Activated naive CD4-positive, alpha-beta T cell (primary cell): ENCODE measurements at regions not wholly inside any gene's neighbourhood (a gene's known extent, or its start where the extent isn't known, plus 50 kb on each side); places are given as distances from the start of the nearest gene placed in this dataset.
"Not testable (repeated sequence)": the region's sequence is repeated elsewhere in the genome, so short reads cannot be mapped to it uniquely, and the experiment has no call there.

Experiments used
- DNase-seq, 4 experiments: peaks; one replicate each; lab custom pipeline; 2025; lab: John Stamatoyannopoulos, UW

DNA sequence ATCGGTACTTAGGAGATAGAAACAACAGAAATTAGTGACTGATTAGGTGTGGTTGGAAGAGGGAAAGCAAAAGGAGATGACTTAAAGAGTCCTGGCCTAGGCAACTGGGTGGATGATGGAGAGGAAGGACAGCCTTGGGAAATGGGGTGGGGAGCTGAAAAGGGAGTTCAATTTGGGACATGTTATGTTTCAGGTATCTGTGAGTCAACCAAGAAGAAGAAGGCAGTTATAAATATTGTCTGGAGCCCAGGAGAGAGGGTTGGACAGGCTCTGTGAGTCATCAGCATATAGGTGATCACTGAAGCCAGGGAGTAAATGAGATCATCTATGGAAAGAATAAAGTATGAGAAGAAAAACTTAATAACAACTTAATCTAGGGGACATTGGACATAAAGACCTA lies 357.7 kb downstream of the NPR3 start:
- no peak for DNase-seq

- DNase-seq: no peak
Observed at GRCh38 chr5:33072296-33072695, 361.2 kb downstream of the NPR3 start.

- no peak for DNase-seq
Observed at GRCh38 chr5:33072726-33073125, 361.6 kb downstream of the NPR3 start.

GRCh38 chr5:33073881-33074327 lies 362.8 kb downstream of the NPR3 start:
- DNase-seq: no peak

GRCh38 chr5:33074548-33074947 lies 363.4 kb downstream of the NPR3 start:
- no peak for DNase-seq

- DNase-seq: no peak
Observed at GRCh38 chr5:33075731-33076130, 364.6 kb downstream of the NPR3 start.

DNA sequence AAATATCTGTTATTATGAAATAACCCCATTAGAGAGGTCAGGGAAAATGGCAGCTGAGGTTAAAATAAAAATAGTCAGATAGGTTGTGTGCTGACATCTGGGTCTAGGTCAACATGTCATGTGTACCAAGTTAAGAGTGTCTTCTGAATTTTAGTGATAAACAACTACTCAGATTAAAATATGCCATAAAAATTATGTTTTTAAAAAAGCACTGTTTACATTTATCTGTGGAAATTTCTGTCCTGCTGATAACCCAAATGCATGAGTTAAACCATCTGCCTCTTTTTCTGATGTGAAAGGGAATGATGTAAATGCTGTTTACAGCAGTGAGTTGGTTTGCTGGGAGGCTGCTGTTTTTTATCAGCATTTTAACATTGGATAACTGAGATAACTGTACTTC lies 361.2 kb upstream of the TARS1 start:
- no peak for DNase-seq

GRCh38 chr5:33080287-33080686 lies 360.5 kb upstream of the TARS1 start:
- DNase-seq: no peak

DNA sequence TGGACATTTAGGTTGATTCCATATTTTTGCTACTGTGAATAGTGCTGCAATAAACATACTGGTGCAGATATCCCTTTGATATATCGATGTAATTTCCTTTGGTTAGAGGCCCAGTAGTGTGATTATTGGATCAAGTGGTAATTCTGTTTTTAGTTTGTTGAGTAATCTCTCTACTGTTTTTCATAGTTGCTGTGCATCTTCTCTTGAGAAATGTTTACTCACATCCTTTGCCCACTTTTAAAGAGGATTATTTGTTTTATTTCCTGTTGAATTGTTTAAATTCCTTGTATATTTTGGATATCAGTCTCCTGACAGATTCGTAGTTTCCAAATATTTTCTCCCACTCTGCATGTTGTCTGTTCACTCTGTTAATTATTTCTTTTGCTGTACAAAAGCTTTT lies 352.6 kb upstream of the TARS1 start:
- no peak for DNase-seq

DNA sequence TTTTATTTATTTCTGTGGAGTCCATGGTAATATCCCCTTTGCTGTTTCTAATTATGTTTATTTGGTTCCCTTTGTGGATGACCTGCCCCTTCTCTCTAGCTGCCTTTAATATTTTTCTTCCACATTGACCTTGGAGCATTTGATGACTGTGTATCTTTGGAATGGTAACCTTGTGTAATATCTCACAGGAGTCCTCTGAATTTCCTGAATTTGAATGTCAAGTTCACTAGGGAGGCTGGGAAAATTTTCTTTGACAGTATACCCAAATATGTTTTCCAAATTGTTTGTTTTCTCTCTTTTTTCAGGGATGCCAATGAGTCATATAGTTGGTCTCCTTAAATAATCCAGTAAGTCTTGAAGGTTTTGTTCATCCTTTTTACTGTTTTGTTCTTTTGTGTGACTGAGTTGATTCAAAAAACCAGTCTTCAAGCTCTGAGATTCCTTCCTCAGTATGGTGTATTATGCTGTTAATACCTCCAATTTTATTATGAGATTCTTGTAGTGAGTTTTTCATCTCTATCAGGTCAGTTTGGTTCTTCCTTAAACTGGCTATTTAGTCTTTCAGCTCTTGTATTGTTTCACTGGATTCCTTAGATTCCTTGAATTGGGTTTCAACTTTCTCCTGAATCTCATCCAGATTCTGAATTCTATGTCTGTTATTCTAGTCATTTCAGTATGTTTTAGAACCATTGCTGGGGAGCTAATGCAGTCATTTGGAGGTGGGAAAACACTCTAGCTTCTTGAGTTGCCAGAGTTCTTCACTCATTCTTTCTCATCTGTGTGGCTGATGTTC lies 349.0 kb upstream of the TARS1 start:
- DNase-seq: no peak

DNA sequence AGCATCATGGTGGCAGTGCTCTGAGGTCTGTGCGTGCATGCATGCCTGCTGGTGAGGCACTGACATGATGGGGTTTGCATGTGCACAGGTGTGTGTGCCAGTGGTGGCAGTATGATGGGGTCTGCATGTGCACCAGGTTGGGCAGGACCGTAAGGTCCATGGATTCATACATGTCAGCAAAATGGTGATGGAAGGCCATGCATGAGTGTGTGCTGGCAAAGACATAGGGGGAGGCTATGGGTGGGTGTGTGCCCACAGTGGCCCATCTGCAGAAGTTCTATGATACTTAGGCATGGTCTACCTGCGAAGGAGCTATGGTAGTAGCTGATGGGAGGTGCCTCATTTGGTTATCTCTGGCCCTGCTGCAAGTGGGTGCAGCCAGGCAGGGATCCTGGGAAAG lies 348.0 kb upstream of the TARS1 start:
- no peak for DNase-seq

DNA sequence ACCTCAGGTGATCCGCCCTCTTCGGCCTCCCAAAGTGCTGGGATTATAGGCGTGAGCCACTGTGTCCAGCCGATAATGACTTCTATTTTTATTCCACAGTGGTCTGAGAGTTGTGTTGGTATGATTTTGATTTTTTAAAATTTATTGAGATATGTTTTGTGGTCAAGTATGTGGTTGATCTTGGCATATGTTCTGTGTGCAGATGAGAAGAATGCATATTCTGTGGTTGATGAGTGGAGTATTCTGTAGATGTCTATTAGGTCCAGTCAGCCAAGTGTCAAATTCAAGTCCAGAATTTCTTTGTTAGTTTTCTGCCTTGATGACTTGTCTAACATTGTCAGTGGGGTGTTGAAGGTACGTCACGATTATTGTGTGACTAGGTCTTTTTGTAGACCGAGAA lies 338.2 kb upstream of the TARS1 start:
- DNase-seq: no peak

DNA sequence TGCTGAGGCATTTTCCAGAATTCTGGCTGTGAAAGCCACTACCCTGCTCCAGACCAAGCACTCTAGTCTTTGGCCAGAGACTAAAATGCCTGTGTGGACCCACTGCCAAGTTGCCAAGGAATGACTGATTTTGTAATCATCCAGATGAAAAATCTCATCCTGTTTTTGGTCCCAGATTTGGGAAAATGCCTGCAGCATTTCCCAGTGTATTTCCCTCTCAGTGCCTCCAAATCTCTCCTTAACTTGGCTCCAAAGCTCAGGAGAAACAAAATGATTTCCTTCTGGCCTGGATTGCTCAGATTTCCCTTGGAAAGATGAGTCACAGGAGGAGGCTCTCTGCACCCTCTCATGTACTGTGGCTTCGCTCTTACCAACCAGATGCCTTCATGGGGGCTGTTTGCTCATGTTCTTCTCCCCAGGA lies 335.2 kb upstream of the TARS1 start:
- no peak for DNase-seq

GRCh38 chr5:33110496-33110895 lies 330.3 kb upstream of the TARS1 start:
- not testable (repeated sequence) for DNase-seq

GRCh38 chr5:33114361-33114760 lies 326.4 kb upstream of the TARS1 start:
- DNase-seq: no peak

DNA sequence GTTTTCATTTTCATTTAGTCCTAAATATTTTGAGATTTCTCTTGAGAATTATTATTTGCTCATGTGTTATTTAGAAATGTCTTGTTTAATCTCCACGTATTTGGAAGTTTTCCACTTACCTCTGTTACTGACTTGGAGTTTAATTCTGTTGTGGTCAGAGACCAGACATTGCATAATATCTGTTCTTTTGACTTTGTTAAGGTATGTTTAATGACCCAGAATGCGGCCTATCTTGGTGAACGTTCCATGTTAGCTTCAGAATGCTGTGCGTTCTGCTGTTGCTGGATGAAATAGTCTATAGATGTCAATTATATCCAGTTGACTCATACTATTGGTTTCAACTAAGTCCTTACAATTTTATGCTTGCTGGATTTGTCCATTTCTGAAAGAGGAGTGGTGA lies 325.3 kb upstream of the TARS1 start:
- no peak for DNase-seq

DNA sequence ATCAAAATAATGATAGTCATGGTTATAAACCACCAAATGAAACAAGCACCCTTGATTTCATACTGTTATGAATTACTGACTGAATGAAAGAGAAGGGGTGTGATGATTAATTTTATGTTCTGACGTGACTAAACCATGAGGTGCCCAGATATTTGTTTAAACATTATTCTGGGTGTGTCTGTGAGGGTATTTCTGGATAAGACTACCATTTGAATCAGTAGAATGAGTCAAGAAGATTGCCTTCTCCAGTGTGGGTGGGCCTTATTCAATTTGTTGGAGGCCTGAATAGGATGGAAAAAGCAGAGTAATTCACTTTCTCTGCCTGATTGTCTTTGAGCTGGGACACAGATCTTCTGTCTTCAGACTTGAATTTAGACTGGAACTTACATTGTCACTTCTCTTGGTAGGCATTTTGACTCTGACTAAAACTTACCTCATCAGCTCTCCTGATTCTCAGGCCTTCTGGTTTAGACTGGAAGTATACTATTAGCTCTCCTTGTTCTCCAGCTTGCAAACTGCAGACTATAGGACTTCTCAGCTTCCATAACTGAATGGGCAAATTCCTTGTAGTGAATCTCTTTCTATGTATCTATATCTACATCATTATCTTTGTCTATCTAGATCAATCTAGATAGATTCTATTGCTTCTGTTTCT lies 321.9 kb upstream of the TARS1 start:
- no peak for DNase-seq

- no peak for DNase-seq
Observed at GRCh38 chr5:33120671-33121070, 320.1 kb upstream of the TARS1 start.

GRCh38 chr5:33129309-33129708 lies 311.5 kb upstream of the TARS1 start:
- DNase-seq: no peak

GRCh38 chr5:33136785-33137184 lies 304.0 kb upstream of the TARS1 start:
- DNase-seq: no peak

DNA sequence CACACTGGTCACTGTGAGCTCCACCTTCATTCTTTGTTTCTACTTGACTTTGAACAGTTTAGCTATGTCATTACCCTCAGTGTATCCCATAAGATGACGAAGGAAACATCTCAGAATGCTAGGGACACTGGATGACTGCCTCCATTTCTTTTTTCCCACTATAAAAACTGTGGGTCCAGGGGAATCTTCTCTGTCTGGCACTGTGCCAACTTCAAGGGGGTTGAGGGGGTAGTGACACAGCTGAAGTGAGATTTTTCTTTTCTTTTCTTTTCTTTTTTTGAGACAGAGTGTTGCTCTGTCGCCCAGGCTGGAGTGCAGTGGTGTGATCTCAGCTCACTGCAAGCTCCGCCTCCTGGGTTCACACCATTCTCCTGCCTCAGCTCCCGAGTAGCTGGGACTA lies 302.6 kb upstream of the TARS1 start:
- not testable (repeated sequence) for DNase-seq

DNA sequence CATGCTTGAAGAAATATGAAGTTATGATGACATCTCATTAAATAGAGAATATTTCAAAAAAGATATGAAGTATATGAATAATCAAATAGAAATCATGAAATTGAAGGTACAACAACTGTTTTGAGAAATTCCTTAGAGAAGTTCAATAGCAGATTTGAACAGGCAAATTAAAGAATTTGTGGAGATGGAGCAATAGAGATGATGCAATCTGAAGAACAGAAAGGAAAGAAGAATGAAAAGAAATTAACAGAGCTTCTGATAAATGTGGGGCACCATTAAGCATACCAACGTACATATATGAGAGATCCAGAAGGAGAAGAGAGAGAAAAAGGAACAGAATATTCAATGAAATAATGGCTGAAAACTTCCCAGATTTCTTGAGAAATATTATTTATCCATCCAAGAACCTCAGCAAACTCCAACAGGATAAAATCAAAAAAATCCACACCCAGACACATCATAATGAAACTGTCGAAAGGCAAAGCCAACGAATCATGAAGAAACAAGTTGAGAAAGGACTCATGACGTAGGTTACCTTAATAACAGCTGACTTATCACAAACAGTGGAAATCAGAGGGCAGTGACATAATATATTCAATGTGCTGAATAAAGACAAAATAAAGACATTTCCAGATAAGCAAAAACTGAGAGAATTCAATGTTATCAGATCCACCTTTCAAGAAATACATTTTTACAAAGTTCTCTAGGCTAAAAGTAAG lies 297.2 kb upstream of the TARS1 start:
- DNase-seq: no peak

DNA sequence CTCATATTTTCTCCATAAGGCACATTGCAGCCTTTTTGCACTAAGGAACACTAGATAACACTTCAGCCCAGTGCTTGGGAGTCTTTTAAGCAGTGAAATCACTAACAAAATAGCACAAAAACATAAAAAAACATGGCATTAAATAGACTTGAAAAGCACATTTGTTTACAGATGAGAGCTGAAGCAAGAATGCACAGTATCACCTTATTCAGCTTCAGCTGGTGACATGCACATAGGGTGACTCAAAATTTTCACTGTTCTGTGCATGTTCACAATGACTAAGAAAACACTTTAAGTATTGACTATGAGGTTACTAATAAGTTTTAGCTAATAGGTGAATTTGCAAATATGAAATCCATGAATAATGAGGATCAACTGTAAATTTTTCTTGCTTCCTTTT lies 293.9 kb upstream of the TARS1 start:
- DNase-seq: no peak
